HG02678 (cell line): ENCODE measurements at regions not wholly inside any gene's neighbourhood (a gene's known extent, or its start where the extent isn't known, plus 50 kb on each side); places are given as distances from the start of the nearest gene placed in this dataset.
"Not testable (repeated sequence)": the region's sequence is repeated elsewhere in the genome, so short reads cannot be mapped to it uniquely, and the experiment has no call there.

Source experiments
- ATAC-seq: cut with Tn5 transposase; IDR thresholded peaks from one replicate; pipeline ENCODE4 v1.9.1; 2021; ENCODE audit warnings: mild to moderate bottlenecking, moderate library complexity; ENCODE audit not compliant: unreplicated experiment

DNA sequence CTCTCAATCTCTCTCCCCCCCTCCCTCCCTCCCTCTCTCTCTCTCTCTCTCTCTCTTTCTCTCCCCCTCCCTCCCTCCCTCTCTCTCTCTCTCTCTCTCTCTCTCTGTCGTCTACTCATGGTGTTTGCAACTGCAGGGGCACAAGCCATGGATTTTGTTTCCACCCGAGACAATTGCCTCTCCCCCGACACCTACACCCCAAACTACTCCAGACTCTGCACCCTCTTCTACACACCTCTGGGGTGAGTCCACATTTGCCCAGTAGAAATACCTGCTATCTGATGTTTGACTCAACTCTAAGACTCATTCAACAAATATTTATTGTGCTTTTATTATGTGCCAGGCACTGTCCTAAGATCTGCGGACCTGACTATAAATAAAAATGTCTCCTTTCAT, 93.7 kb downstream of the TMEM17 start:
- ATAC-seq = no peak

DNA sequence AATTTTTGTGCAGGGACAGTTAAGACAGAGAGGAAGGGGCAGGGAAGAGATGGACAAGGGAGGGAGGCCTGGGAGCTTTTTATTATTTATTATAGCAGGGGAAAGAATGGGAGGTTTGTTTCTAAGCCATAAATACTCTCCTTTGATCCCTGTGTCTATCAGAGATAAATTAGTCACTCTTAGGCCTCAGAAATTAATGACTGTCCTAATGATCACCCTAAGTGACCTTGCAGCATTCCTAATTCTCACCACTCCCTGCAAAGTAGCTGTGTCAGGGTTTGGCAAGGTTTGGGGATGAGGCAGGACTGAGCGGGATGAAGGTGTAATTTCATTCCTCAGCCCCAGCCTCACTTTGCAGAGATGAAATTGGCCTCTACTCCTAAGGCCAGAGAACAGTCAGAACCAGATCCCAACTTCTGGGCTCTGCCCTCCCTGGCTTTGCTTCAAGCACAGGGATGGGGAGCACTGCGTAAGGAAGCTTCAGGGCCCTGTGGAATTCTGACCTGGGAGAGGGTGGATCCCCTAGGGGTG, 95.0 kb downstream of the TMEM17 start:
- no peak for ATAC-seq

DNA sequence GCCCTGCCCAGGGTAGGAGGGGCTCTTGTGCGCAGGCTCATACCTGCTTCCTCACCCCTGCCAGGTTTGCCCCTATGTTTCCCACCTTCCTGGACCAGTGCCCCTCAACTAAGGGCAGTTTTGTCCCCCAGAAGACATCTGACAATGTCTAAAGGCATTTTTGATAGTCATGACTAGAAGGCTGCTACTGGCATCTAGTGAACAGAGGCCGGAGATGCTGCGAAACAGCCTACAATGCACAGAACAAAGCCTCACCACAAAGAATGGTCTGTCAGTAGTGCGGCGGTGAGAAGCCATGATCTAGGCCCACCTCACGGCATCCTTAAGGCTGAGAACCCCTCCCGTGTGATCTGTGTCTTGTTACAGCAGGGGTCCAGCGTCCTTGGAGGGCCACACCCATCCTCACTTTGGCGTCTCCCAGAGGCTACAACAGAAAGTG, 96.0 kb downstream of the TMEM17 start:
- no peak for ATAC-seq

DNA sequence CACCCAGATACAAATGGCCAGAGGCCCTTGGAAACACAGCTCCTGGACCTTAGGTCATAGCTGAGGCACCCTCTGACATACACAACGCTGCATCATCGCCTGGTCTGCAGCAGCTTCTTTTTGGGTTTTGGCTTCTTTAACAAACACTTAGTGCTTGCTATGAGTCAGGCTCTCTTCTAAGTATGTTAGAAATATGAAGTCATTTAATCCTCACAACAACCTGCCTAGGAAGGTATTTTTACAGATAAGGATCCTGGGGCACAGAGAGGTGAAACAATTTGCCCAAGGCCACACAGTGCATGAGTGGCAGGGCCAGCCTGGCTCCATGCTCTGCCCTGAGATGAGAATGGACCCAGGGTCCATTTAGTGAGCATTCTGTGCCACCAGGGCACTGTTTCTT, 96.6 kb downstream of the TMEM17 start:
- no peak for ATAC-seq

DNA sequence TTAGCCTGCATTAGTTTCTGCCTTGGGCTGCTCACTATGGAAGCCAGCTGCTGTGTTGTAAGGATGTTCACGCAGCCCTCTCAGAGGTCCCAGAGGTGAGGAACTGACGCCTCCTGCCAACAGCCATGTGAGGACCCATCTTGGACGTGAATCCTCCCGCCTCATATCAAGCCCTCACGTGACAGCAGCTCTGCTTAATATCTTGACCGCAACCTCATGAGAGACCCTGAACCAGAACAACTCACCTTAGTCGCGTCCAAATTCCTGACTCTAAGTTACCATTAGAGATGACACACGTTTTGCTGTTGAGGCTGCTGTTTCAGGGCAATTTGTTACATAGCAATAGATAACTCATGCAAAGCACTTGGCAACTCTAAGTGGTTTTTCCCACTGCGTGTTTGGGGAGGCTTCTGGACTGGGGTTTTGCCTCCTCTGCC, 97.7 kb downstream of the TMEM17 start:
- ATAC-seq = no peak

DNA sequence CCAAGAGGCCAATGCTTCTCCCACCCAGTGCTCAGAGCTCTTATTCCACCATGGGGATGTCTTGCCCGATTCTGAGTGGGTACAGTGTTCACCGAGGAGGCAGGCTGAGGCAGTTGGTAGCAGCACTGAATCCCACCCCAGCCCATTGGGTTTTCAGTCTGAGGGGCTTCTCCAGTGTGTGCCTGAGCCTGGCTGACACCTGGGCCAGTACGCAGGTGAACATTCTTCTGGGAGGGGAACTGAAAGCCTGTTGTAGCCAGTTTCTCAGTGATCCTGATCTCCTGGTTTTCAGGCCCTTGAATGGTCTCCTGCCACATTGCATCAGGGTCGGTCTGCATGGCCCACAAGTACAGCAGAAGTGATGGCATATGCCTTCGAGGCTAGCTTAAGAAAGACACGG, 98.2 kb downstream of the TMEM17 start:
- ATAC-seq = no peak

DNA sequence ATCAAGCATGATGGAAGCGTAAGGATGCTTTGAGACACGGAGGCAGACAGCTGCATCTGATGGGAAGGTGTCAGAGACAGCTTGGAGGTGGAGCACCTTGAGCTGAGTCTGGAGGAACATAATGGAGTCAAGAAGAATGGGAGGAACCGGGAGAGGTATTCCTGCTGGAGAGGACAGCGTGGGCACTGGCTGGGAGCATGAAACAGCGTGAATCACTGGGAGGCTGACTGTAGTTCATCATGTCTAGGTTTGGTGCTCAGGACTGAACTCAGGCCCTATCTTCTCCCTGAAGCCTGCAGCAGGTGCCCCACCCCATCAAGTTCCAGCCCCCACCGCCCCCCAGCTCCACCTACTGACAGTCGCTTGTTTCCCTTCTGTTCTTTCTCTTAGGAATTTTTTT, 98.6 kb downstream of the TMEM17 start:
- ATAC-seq = no peak

DNA sequence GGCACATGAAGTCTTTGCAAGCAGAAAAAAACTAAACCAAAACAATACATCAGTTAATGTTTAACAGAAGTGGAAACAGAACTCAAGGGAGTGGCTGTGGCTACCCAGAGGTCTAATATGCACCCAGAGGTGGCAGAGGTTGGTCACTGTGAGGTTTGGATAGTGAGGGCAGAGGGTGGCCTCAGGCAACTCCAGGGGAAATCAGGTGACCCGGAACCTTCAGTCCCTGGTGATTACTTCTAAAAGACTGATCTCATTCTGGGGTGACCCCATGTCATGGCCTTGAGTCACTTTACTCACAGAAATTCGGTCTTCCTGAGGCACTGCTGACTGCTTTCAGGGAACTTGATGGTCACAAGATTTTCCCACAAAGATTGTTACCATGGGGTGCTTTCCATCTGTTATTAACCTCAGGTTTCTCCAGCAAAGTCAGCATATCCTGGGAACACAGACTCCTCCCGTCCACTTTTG, 99.4 kb downstream of the TMEM17 start:
- ATAC-seq = no peak

DNA sequence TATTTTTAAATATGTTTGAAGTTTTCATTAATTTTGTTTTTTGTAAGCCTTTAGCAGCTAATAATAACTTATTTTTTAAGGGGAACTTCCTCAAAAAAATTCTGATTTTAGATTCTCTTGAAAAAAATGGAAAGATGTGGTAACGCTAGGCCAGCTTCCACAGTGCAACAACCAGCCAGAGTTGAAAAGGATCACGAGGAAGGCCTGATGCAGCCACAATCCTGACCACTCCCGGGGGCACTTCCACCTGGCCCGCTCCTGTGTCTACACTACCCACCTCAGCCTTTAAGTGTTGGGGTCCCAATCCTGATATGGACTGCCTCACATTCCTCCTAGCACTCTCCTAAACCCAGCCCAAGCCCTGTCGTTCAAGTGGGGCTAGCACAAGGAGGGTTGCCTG, 101.1 kb downstream of the TMEM17 start:
- ATAC-seq = no peak

DNA sequence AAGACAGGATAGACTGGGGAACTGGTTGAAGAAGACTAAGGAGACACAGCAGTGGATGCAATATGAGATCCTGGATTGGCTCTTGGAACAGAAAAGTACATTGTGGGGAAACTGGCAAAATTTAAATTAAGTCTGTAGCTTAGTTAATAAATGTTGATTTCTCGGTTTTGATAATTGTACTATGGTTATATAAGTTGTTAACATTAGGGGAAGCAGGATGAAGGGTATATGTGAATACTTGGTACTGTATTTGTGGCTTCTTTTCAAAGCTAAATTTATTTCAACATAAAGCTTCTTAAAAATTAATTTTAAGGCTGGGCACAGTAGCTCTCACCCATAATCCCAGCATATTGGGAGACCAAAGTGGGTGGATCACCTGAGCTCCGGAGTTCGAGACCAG, 103.8 kb downstream of the TMEM17 start:
- no peak for ATAC-seq

DNA sequence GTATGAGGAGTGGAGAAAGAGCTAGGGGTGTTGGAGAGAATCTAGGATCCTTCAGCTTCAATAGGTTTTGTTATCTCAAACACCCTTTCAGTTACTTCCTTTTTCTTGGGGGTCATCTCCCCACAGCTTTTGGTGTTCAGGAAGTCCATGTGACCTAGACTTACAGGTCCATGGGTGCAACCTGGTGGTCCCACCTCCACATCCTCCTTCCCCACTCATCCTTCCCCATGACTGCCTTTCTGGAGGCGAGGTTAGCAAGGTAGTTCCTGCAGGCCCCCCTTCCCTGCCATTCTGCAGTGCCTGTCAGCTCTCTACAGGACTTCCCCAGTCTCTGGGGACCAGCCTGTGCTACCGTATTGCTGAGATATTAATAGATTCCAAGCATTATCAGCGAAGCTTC, 107.6 kb downstream of the TMEM17 start:
- ATAC-seq = no peak

DNA sequence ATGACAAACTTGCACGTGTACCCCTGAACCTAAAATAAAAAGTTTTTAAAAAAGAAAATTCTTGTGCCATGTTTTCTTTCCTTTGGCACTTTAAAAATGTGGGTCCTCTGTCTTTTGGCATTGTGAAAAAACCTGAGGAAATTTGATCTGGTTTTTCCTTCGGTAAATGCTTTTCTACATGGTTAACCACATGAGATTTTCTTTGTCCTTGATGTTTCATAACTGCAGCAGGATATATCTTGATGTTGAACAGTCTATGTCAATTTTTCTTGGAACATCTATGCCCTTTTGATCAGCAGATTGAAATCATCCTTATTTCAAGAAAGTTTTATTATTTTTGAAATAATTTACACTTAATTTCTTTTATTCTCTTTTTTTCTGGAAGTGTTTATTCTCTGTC, 109.1 kb downstream of the TMEM17 start:
- ATAC-seq = no peak

DNA sequence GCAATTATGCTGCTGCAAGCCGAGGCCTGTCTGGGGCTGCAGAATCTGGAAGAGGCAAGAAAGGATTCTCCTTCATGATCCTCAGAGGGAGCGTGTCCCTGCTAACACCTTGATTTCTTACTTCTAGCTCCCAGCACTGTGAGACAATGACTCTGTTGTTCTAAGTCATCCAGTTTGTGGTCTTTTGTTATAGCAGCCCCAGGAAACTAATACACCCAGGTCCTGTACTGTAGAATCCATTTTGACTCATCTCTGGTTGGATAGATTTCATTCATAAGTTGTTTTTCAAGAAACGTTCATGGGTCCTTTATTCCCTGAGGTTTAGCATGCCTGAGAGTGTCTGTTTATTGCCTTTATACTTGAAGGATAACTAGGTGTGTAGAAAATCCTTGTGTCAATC, 112.7 kb downstream of the TMEM17 start:
- no peak for ATAC-seq

DNA sequence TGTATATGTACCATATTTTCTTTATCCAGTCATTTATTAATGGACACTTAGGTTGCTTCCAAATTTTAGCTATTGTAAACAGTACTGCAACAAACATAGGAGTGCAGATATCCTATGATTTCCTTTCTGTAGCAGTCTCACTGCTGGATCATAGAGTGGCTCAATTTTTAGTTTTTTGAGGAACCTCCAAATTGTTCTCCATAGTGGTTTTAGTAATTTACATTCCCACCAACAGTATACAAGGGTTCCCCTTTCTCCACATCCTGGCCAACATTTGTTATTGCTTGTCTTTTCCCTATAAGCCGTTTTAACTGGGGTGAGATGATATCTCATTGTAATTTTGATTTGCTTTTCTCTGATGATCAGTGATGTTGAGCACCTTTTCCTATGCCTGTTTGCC, 114.3 kb downstream of the TMEM17 start:
- ATAC-seq = no peak

DNA sequence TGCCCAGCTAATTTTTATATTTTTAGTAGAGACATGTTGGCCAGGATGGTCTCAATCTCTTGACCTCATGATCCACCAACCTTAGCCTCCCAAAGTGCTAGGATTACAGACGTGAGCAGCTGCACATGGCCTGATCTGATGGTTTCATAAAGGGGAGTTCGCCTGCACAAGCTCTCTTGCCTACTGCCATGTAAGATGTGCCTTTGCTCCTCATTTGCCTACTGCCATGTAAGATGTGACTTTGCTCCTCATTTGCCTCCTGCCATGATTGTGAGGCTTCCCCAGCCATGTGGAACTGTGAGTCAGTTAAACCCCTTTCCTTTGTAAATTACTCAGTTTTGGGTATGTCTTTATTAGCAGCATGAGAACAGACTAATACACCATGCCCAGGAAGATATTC, 119.6 kb downstream of the TMEM17 start:
- ATAC-seq = not testable (repeated sequence)

DNA sequence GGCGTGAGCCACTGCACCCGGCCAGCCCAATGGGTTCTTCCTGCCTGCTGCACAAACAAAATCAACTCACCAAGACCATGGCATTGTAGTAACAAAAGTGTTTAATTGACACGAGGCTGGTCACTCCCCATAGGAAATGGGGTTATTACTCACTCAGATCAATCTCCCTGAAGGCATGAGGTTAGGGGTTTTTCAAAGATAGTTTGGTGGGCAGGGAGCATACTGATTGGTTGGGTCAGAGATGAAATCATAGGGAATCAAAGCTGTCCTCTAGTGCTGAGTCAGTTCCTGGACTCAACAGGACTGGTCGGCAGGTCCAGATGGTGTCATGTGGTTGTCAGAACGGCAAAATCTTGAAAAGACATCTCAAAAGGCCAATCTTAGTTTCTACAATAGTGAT, 122.1 kb downstream of the TMEM17 start:
- no peak for ATAC-seq

DNA sequence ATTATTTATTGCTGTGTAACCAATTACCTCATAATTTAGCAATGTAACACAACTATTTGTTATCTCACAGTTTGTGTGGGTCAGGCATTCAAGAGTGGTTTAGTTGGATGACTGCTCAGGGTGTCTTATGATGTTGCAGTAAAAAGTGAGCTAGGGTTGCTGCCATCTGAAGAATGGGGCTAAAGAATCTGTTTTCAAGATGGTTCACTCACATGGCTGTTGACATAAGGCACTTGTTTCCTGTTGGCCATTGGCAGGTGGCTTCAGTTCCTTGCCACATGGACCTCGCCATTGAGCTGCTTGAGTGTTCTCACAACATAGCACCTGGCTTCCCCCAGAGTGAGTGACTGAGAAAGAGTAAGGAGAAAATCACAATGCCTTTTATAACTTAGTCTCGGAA, 123.2 kb downstream of the TMEM17 start:
- ATAC-seq = no peak

DNA sequence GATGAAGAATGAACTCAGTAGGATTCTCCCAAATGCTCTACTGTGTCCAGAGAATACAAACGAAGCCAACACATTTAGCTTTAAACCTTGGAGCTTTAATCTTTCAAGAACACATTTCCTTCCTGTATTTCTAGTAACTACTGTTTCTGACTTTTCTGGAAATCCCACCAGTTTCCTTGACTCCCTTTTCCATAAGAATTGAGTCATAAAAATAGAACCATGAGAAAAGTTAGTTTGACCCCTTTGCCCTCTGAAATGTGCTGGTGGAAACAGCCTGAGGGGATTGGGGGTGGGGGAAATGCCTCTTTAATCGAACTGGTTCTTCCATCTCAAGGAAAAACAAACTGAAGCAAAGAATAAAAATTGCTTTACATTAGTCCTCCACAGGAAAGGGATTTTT, 123.9 kb downstream of the TMEM17 start:
- ATAC-seq = no peak

DNA sequence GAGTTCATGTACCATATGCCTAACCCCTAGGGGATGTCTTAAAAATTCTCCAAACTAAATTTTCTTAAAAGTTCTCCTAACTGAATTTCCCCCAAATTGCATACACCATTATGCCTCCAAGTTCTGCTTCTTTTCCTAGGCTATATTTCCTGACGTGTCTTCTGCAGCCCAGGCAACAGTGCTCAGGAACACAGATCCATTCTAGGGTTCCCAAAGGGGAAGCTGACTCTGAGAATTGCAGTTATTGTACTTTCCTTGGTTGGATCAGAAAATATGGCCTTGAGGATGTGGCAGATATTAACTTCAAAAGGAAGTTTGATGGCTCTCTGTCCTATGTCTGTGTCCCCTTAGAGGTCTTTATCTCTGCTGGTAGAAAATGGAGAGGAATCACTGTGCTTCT, 124.3 kb downstream of the TMEM17 start:
- no peak for ATAC-seq

DNA sequence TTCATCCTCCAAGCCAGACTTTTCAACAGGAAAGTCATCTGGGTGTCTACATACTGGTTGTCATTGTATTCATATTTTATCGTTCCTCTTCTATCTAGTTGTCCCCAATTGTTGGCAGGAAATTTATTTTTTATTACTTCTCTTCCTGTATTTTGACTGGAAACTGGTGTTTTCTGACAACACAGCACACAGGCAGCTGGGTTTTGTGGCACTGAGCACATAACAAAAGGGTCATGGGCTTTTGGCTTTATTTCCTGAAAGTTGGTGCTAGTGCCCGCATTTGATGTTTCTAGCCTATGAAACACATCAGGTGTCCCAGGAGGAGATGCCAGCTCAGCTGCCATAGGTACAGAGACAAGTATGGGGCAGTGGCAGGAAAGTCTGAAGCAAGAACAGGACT, 126.4 kb downstream of the TMEM17 start:
- no peak for ATAC-seq

DNA sequence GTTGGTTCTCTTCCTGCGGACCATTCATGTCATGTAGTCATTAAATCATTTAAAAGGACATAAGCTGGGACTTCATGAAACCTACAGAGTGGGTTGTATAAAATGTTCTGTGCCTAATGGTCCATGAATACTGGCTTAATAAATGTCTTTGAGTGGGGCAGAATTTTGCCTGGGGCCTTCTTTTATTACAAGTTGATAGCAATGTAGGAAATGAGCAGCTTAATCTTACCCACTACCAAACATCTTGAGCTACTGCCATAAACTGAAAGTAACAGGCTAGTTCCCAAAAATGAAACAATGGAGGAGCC, 130.9 kb downstream of the TMEM17 start:
- no peak for ATAC-seq

DNA sequence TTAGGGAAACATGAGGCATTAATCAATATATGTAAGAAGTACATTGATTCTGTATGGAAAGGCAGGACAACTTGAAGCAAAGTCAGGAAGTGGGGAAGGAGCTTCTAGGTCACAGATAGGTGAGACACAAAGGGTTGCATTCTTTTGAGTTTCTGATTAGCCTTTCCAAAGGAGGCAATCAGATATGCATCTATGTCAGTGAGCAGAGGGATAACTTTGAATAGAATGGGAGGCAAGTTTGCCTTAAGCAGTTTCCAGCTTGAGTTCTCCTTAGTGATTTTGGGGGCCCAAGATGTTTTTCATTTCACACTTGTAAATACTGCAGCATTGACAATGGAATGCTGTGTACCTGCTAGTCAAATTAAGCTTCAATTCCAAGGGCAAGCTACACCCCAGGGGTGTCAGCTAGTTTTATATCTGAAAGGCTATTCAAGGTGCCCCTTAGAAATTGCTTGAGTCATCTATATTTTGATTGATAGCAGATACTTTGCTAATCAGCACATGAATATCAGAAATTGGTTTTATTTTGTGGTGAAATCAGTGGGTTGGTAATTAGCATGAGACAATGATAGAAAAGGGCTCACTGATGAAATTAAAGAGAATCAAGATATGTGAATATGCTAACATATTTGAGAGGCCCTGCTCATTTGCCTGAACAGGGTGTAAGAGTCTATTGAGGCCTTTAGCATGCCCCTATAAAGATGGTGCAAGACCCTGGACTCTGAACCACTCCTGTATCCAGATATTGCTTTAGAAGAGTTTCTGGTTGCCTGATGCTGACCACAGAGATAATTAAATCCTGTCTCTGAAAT, 131.5 kb downstream of the TMEM17 start:
- ATAC-seq = no peak

DNA sequence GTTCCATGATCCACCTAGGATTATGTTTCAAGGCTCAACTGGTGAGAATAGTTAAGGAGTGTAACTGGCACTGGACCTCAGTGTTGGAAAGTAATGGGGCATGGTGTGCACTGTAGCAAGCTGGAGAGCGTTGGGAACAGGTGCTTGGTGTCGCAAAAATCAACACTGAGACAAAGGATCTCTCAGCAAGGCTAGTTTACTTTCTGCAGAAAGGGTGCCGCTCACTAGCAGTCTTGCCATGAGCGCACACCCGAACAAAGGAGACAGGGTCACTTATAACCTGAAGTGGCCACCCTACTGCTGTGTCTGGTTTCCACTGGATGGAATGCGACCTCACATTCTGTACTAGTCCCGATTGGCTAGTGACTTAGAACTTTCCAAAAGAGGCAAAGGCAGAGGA, 133.2 kb downstream of the TMEM17 start:
- no peak for ATAC-seq
